ENCODE measurements at regions not wholly inside any gene's neighbourhood (a gene's known extent, or its start where the extent isn't known, plus 50 kb on each side); places are given as distances from the start of the nearest gene placed in this dataset.
A peak's percentile ranks its signal among the peaks of the same experiment; 100 is the strongest.

DNA sequence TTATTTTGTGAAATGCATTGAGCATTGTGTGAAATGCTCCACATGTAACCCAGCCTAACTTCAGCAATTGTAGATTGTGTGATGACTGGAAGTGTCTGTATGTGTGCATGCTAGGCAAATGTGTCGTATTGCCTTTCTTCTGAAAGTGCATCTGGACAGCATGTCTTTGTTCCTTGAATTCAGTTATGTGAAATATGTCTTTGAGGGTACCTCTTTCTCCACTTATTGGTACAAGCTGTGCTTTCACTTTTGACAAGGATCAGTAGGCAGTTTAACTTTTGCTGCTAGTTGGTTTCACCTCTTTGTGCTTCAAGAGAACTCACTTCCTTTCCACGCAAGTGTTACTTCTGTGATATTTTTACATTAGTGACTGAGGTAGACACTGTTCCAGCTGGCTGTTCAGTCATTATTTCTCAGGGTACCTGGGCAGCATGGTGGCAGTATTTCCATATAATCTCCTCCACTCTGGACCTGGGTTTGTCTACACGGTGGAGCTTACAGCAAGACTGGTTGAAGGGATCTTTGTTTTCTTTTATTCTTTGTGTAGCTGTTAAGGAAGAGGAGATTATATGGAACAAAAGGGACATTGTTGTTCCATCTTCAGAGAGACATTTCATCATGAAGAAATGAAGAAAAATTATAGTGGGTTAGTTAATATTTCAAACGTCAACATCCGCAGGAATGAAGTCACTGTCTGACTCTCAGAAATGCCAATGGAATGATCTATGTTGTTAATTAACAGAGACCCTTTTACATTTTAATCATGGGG is 175.4 kb downstream of the UTRN start:
- no peak overlapping the region for H3K4me2 ChIP-seq (ENCODE audit: low read depth, low read length)
- no peak overlapping the region for H2AFZ ChIP-seq (ENCODE audit: low read length)
- peak; percentile 37 for DNase-seq (ENCODE audit: low spot score)
- 86% methylated on average over 5 of the region's 5 CpGs for WGBS (ENCODE audit: low lambda C conversion rate)
- H4K20me1 ChIP-seq (ENCODE audit: insufficient read depth, low read length): no peaks in the 10 kb centered on the region
- peak overlapping the region; percentile 14 for H3K27ac ChIP-seq (ENCODE audit: extremely low read length, insufficient read depth, low read length)
- H3K79me2 ChIP-seq (ENCODE audit: insufficient read depth, low read length): no peaks in the 10 kb centered on the region
- H3K9ac ChIP-seq (ENCODE audit: insufficient read depth, low read depth, low read length): no peak overlapping the region
- ChIA-PET CTCF (ENCODE audit: low intra/inter-chr PET ratio, low total read pairs) (no interaction called here), POLR2A (no interaction called here)
- intact Hi-C loops (cut with micrococcal nuclease; ENCODE audit: unreplicated experiment): no loop called here
- FAIRE-seq: no peak
- peak; percentile 40; the same call in 2 of the 3 replicates for ATAC-seq
- peaks cover 43 to 81% of the 10 kb centered on the region in 2 experiments for H3K36me3 ChIP-seq (replicated peaks in 1 of 2; ENCODE audit: control insufficient read depth in 1 of 2, insufficient read depth in 2 of 2, low read length in 2 of 2)
- no peak overlapping the region for H3K4me3 ChIP-seq (replicated peaks in 1 of 3; ENCODE audit: insufficient read depth in 1 of 3, low read depth in 2 of 3, low read length in 3 of 3)
- peaks cover 8% of the 10 kb centered on the region for H3K4me1 ChIP-seq (ENCODE audit: insufficient read depth, low read length)
- TF ChIP-seq SOX13 (IDR thresholded peaks at IDR 0.05) (no peak), SOX13 (CRISPR knock-in tag; conservative IDR thresholded peaks at IDR 0.05 in 1 of 2, IDR thresholded peaks at IDR 0.05 in 1 of 2) (0 out of 4 replicates have a peak, but pooled peaks of 1 of the 2 experiments have one; percentile 34), BCLAF1 (IDR thresholded peaks at IDR 0.05) (no peak), SALL1 (CRISPR knock-in tag; IDR thresholded peaks at IDR 0.05) (no peak), E2F5 (CRISPR knock-in tag; conservative IDR thresholded peaks at IDR 0.05) (no peak), SOX6 (IDR thresholded peaks at IDR 0.05) (no peak), SOX6 (CRISPR knock-in tag; IDR thresholded peaks at IDR 0.05) (peak; percentile 9; the same call in 1 of the 2 replicates), ZGPAT (CRISPR knock-in tag; IDR thresholded peaks at IDR 0.05) (0 out of 2 replicates have a peak, but pooled peaks have one; percentile 14), RBM22 (optimal IDR thresholded peaks at IDR 0.05; ENCODE audit: low read length) (no peak)
- no peaks in the 10 kb centered on the region for H3K27me3 ChIP-seq (ENCODE audit: control insufficient read depth in 1 of 2, insufficient read depth in 2 of 2, low read length in 2 of 2)
- BruUV-seq (replicated peaks): no TSS peak
- no peaks in the 10 kb centered on the region for H3K9me3 ChIP-seq (ENCODE audit: low read length)
- in situ Hi-C loops (cut with HindIII; ENCODE audit: extremely low pct_ligation_motif_present, low pct_unique_long_range_greater_than_20kb): no loop called here

Measured in HepG2 (cell line).